Vagina (tissue), 2 donors: ENCODE measurements at regions not wholly inside any gene's neighbourhood (a gene's known extent, or its start where the extent isn't known, plus 50 kb on each side); places are given as distances from the start of the nearest gene placed in this dataset.

Experiments
- DNase-seq, 2 donors: peaks; one replicate each; pipeline ENCODE4 v3.0.0-alpha.2; 2017; ENCODE audit errors: extremely low spot score in 2 of 2
- H3K27ac ChIP-seq: fragments of 200-600 bp; sonication (generic); one replicate; pipeline ENCODE4 v1.5.1; 2019
- H3K27me3 ChIP-seq: fragments of 200-600 bp; sonication (generic); one replicate; pipeline ENCODE4 v1.5.1; 2019
- H3K36me3 ChIP-seq, 2 donors: fragments of 200-600 bp; sonication (generic); one replicate each; pipeline ENCODE4 v1.5.1; 2017 to 2019
- H3K4me1 ChIP-seq: fragments of 200-600 bp; sonication (generic); one replicate; pipeline ENCODE4 v1.5.1; 2019
- H3K4me3 ChIP-seq, 2 donors: fragments of 200-600 bp; sonication (generic); 1 replicate in 1 of 2; 2 replicates in 1 of 2; pipeline ENCODE4 v1.5.1; 2016 to 2019
- H3K9me3 ChIP-seq: fragments of 200-600 bp; sonication (generic); one replicate; pipeline ENCODE4 v1.5.1; 2019
- CTCF ChIP-seq, 3 experiments: fragments of 450-650 bp in 2 of 3; fragments of 200-600 bp in 1 of 3; sonication (generic) in 1 of 3; IDR thresholded peaks; one replicate each; pipeline ENCODE4 v1.5.1; 2017 to 2019; ENCODE audit warnings: antibody characterized with exemption in 3 of 3, mild to moderate bottlenecking in 2 of 3, moderate library complexity in 2 of 3
- POLR2A ChIP-seq, 2 donors: fragments of 450-650 bp; IDR thresholded peaks; one replicate each; pipeline ENCODE4 v1.6.1; 2017; ENCODE audit warnings: antibody characterized with exemption in 2 of 2, mild to moderate bottlenecking in 2 of 2, moderate library complexity in 2 of 2
- POLR2AphosphoS5 ChIP-seq, 2 donors: sonication (generic); formaldehyde crosslinking; IDR thresholded peaks; one replicate each; pipeline ENCODE4 v1.9.0; 2017; ENCODE audit warnings: antibody characterized with exemption in 2 of 2, mild to moderate bottlenecking in 2 of 2, low read depth in 1 of 2; ENCODE audit not compliant: insufficient read depth in 1 of 2
- intact Hi-C: fragments of 100-400 bp; cut with DNase I; formaldehyde crosslinking; loops from one replicate; pipeline ENCODE4 v1.15.1; 2023

GRCh38 chr14:51422704-51423103 is 182.7 kb downstream of the TMX1 start:
- no peak for TF ChIP-seq POLR2AphosphoS5 (IDR thresholded peaks at IDR 0.05; ENCODE audit: insufficient read depth in 1 of 2, low read depth in 1 of 2)
- Histone ChIP-seq H3K27me3 (no peaks in the 10 kb centered on the region), H3K27ac (no peak overlapping the region), H3K4me3 (no peak overlapping the region), H3K36me3 (no peaks in the 10 kb centered on the region), H3K4me1 (peaks cover 14% of the 10 kb centered on the region), H3K9me3 (no peaks in the 10 kb centered on the region)
- no peak for DNase-seq
- intact Hi-C loops: no loop called here

GRCh38 chr14:51424041-51424440 is 184.0 kb downstream of the TMX1 start:
- peak overlapping the region; percentile 26 for H3K27ac ChIP-seq
- intact Hi-C loops: no loop called here
- no peak for DNase-seq
- H3K27me3 ChIP-seq: no peaks in the 10 kb centered on the region
- H3K4me3 ChIP-seq: no peak overlapping the region
- no peaks in the 10 kb centered on the region for H3K9me3 ChIP-seq
- TF ChIP-seq POLR2A (IDR thresholded peaks at IDR 0.05): no peak
- TF ChIP-seq POLR2AphosphoS5 (IDR thresholded peaks at IDR 0.05; ENCODE audit: insufficient read depth in 1 of 2, low read depth in 1 of 2): no peak
- H3K4me1 ChIP-seq: peaks cover 14% of the 10 kb centered on the region
- H3K36me3 ChIP-seq: no peaks in the 10 kb centered on the region

- DNase-seq: no peak
- intact Hi-C loops: no loop called here
These were observed 184.7 kb downstream of the TMX1 start for GRCh38 chr14:51424561-51425251.

GRCh38 chr14:51428981-51429380 is 188.9 kb downstream of the TMX1 start:
- H3K27me3 ChIP-seq: no peaks in the 10 kb centered on the region
- TF ChIP-seq POLR2A (IDR thresholded peaks at IDR 0.05) (no peak), CTCF (IDR thresholded peaks at IDR 0.05) (no peak), POLR2AphosphoS5 (IDR thresholded peaks at IDR 0.05; ENCODE audit: insufficient read depth in 1 of 2, low read depth in 1 of 2) (peak in 1 of 2 donors; percentile 31)
- H3K4me3 ChIP-seq: no peak overlapping the region
- no peaks in the 10 kb centered on the region for H3K36me3 ChIP-seq
- no peak overlapping the region for H3K27ac ChIP-seq
- intact Hi-C loops: no loop called here
- DNase-seq: no peak
- peaks cover 23% of the 10 kb centered on the region for H3K4me1 ChIP-seq
- H3K9me3 ChIP-seq: no peaks in the 10 kb centered on the region

More at GRCh38 chr14:51424561-51425251, 184.7 kb downstream of the TMX1 start:
- no peaks in the 10 kb centered on the region for H3K9me3 ChIP-seq
- no peaks in the 10 kb centered on the region for H3K36me3 ChIP-seq
- H3K4me3 ChIP-seq: no peak overlapping the region
- peaks cover 14% of the 10 kb centered on the region for H3K4me1 ChIP-seq
- TF ChIP-seq POLR2AphosphoS5 (IDR thresholded peaks at IDR 0.05; ENCODE audit: insufficient read depth in 1 of 2, low read depth in 1 of 2) (peak in 1 of 2 donors; percentile 27), CTCF (IDR thresholded peaks at IDR 0.05) (no peak)
- H3K27ac ChIP-seq: peak overlapping the region; percentile 26
- H3K27me3 ChIP-seq: no peaks in the 10 kb centered on the region

- H3K27me3 ChIP-seq: no peaks in the 10 kb centered on the region
- H3K9me3 ChIP-seq: no peaks in the 10 kb centered on the region
- intact Hi-C loops: no loop called here
- H3K4me3 ChIP-seq: no peak overlapping the region
- TF ChIP-seq CTCF (IDR thresholded peaks at IDR 0.05): no peak
- TF ChIP-seq POLR2AphosphoS5 (IDR thresholded peaks at IDR 0.05; ENCODE audit: insufficient read depth in 1 of 2, low read depth in 1 of 2): no peak
- TF ChIP-seq POLR2A (IDR thresholded peaks at IDR 0.05): no peak
- no peak overlapping the region for H3K27ac ChIP-seq
- DNase-seq: no peak
- peaks cover 14% of the 10 kb centered on the region for H3K4me1 ChIP-seq
- H3K36me3 ChIP-seq: no peaks in the 10 kb centered on the region
These were observed 190.0 kb downstream of the TMX1 start for GRCh38 chr14:51430079-51430478.

GRCh38 chr14:51430633-51431032 is 190.6 kb downstream of the TMX1 start:
- H3K27ac ChIP-seq: no peak overlapping the region
- DNase-seq: no peak

More at GRCh38 chr14:51430633-51431032, 190.6 kb downstream of the TMX1 start:
- no peak for TF ChIP-seq POLR2A (IDR thresholded peaks at IDR 0.05)
- TF ChIP-seq CTCF (IDR thresholded peaks at IDR 0.05): no peak
- TF ChIP-seq POLR2AphosphoS5 (IDR thresholded peaks at IDR 0.05; ENCODE audit: insufficient read depth in 1 of 2, low read depth in 1 of 2): no peak
- H3K27me3 ChIP-seq: no peaks in the 10 kb centered on the region
- H3K36me3 ChIP-seq: no peaks in the 10 kb centered on the region
- H3K9me3 ChIP-seq: no peaks in the 10 kb centered on the region
- intact Hi-C loops: no loop called here
- H3K4me1 ChIP-seq: peaks cover 10% of the 10 kb centered on the region
- H3K4me3 ChIP-seq: no peak overlapping the region
